Gastrocnemius medialis (tissue), 4 donors: ENCODE measurements at regions not wholly inside any gene's neighbourhood (a gene's known extent, or its start where the extent isn't known, plus 50 kb on each side); places are given as distances from the start of the nearest gene placed in this dataset.

Experiments
- POLR2A ChIP-seq, 2 donors: fragments of 450-650 bp; IDR thresholded peaks; one replicate each; pipeline ENCODE4 v1.6.1; 2017; ENCODE audit warnings: antibody characterized with exemption in 2 of 2, mild to moderate bottlenecking in 2 of 2, moderate library complexity in 2 of 2
- TF ChIP-seq, protein P1 (sequence below), 5 experiments: fragments of 450-650 bp in 3 of 5; fragments of 200-600 bp in 2 of 5; sonication (generic) in 2 of 5; IDR thresholded peaks in 4 of 5; conservative IDR thresholded peaks in 1 of 5; 1 replicate in 4 of 5; 2 replicates in 1 of 5; pipeline ENCODE4 v1.5.1; 2016 to 2019; ENCODE audit warnings: antibody characterized with exemption in 5 of 5, mild to moderate bottlenecking in 3 of 5, moderate library complexity in 3 of 5

DNA sequence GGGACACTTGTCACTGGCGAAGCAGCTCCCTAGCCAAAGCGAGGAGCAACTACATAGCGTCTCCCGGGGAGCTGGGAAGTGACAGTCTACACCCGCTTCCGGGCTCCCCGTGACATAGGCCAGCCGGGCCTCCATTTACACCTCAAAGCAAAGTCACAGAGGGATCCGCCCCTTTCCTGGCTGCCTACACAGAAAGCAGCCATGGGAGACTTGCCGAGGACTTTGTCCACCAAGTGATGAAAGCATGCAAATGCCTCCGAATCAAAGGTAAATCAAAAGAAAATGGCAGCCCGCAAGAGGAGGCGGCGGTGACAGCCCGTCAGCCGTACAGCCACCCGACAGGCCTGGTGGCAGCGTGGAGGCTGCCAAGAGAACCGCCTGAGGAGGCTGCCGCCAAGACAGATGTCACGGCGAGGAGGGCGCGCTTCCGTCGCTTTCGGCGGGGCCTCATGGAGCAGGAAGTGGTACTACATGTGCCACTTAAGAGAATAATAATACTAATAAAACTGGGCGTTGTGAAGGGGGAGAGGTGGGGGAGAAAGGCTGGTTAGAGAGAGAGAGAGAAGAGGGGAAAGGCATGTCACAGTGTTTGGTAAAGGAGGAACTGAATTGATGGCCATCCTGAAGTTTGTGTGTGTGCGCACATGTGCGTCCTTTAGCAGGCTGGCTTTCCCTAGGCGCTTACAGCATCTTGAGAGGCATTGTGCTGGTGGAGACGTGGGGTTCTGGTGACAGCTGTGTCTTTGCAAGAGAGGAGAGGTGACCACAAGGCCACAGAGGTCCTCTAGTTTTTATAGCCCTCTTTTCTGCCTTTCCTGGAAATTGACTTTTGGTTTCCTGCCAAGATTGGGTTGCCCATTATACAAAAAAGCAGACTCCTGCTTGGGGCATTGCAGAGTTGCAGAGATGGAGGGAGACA lies 661.7 kb downstream of the VRK1 start:
- TF ChIP-seq, protein P1, sequence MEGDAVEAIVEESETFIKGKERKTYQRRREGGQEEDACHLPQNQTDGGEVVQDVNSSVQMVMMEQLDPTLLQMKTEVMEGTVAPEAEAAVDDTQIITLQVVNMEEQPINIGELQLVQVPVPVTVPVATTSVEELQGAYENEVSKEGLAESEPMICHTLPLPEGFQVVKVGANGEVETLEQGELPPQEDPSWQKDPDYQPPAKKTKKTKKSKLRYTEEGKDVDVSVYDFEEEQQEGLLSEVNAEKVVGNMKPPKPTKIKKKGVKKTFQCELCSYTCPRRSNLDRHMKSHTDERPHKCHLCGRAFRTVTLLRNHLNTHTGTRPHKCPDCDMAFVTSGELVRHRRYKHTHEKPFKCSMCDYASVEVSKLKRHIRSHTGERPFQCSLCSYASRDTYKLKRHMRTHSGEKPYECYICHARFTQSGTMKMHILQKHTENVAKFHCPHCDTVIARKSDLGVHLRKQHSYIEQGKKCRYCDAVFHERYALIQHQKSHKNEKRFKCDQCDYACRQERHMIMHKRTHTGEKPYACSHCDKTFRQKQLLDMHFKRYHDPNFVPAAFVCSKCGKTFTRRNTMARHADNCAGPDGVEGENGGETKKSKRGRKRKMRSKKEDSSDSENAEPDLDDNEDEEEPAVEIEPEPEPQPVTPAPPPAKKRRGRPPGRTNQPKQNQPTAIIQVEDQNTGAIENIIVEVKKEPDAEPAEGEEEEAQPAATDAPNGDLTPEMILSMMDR (IDR thresholded peaks at IDR 0.05 in 4 of 5, conservative IDR thresholded peaks at IDR 0.05 in 1 of 5): no peak
- TF ChIP-seq POLR2A (IDR thresholded peaks at IDR 0.05): no peak
